DND-41 (cell line): ENCODE measurements at regions not wholly inside any gene's neighbourhood (a gene's known extent, or its start where the extent isn't known, plus 50 kb on each side); places are given as distances from the start of the nearest gene placed in this dataset.
A peak's percentile ranks its signal among the peaks of the same experiment; 100 is the strongest.
"Not testable (repeated sequence)": the region's sequence is repeated elsewhere in the genome, so short reads cannot be mapped to it uniquely, and the experiment has no call there.

Experiments used
- ATAC-seq: fragments of 200-7000 bp; cut with Tn5 transposase; 3 replicates; pipeline ENCODE4 v1.9.1; 2021; ENCODE audit warnings: low read depth; ENCODE audit not compliant: insufficient read depth
- DNase-seq: peaks from one replicate; pipeline ENCODE4 v3.0.0-alpha.2; 2020
- H2AFZ ChIP-seq: 2 replicates; pipeline ENCODE4 v1.6.0; 2012; ENCODE audit warnings: low read depth, low read length
- H3K27ac ChIP-seq: 2 replicates; pipeline ENCODE4 v1.5.1; 2012; ENCODE audit warnings: low read length, inconsistent platforms
- H3K27me3 ChIP-seq: fragments of 200-600 bp; sonication (generic); 2 replicates; pipeline ENCODE4 v1.6.0; 2012; ENCODE audit warnings: low read length, mild to moderate bottlenecking, inconsistent platforms; ENCODE audit not compliant: insufficient read depth, poor library complexity
- H3K36me3 ChIP-seq: 2 replicates; pipeline ENCODE4 v1.5.1; 2012; ENCODE audit warnings: low read length, inconsistent platforms; ENCODE audit not compliant: insufficient read depth
- H3K4me1 ChIP-seq: 2 replicates; pipeline ENCODE4 v1.5.1; 2012; ENCODE audit warnings: mild to moderate bottlenecking, low read length; ENCODE audit not compliant: insufficient read depth
- H3K4me2 ChIP-seq: 2 replicates; pipeline ENCODE4 v1.6.0; 2012; ENCODE audit warnings: mild to moderate bottlenecking, moderate library complexity, low read length, inconsistent platforms; ENCODE audit not compliant: insufficient read depth
- H3K4me3 ChIP-seq, 2 experiments: fragments of 200-600 bp in 1 of 2; shearing (Covaris generic) in 1 of 2; 2 replicates each; pipeline ENCODE4 v1.5.1; 2012 to 2016; ENCODE audit warnings: inconsistent platforms in 2 of 2, low read length in 2 of 2, mild to moderate bottlenecking in 2 of 2, low read depth in 1 of 2, moderate library complexity in 1 of 2
- H3K79me2 ChIP-seq: 2 replicates; pipeline ENCODE4 v1.6.0; 2012; ENCODE audit warnings: low read length, inconsistent platforms; ENCODE audit not compliant: insufficient read depth
- H3K9ac ChIP-seq: 2 replicates; pipeline ENCODE4 v1.6.0; 2012; ENCODE audit warnings: low read depth, mild to moderate bottlenecking, inconsistent platforms, low read length, moderate library complexity
- H3K9me3 ChIP-seq: 2 replicates; pipeline ENCODE4 v1.5.1; 2012; ENCODE audit warnings: low read length, moderate library complexity, mild to moderate bottlenecking, inconsistent platforms; ENCODE audit not compliant: insufficient read depth, severe bottlenecking
- H4K20me1 ChIP-seq: 2 replicates; pipeline ENCODE4 v1.6.0; 2012; ENCODE audit warnings: low read length; ENCODE audit not compliant: insufficient read depth
- TF ChIP-seq, protein P1 (sequence below): IDR thresholded peaks from 2 replicates; pipeline ENCODE4 v1.5.1; 2012; ENCODE audit warnings: borderline replicate concordance, low read length, moderate library complexity, mild to moderate bottlenecking; ENCODE audit not compliant: poor library complexity, severe bottlenecking; ENCODE audit errors: extremely low read depth

DNA sequence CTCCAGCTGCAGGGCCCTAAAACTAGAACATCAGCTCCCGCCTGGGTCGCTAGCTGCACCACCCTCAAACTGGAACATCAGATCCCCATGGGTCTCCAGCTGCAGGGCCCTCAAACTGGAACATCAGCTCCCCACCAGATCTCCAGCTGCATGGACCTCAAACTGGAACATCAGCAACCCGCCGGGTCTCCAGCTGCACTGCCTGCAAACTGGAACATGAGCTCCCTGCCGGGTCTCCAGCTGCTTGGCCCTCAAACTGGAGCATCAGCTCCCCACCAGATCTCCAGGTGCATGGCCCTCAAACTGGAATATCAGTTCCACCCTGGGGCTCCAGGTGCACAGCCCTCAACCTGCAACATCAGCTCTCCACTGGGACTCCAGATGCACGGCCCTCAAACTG, 82.7 kb downstream of the TFRC start:
- not testable (repeated sequence) for H3K4me1 ChIP-seq, H3K4me2 ChIP-seq, H3K9ac ChIP-seq, H4K20me1 ChIP-seq, H3K36me3 ChIP-seq, H2AFZ ChIP-seq, ATAC-seq, H3K9me3 ChIP-seq, DNase-seq, H3K4me3 ChIP-seq, H3K27ac ChIP-seq, H3K27me3 ChIP-seq, H3K79me2 ChIP-seq

DNA sequence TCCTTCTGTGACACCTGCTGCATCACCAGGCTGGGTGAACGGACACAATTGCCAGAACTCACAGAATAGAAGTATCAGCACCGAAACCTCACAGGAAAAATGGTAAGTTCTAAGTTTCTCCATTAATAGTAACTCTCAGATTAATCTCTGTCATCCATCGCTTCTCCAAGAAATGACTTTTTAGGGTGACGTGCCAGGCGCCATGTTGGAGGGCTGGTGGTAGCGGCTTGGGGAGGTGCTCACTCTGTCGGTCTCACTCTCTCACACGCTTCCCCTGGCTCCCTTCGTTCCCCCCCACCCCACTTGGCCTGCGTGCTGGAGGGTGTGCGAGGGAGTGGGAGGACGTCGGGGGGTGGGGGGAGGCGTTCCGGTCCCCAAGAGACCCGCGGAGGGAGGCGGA, 85.6 kb downstream of the TFRC start:
- not testable (repeated sequence) for H3K4me2 ChIP-seq, H4K20me1 ChIP-seq, H2AFZ ChIP-seq, H3K4me1 ChIP-seq, H3K4me3 ChIP-seq, H3K79me2 ChIP-seq, H3K27ac ChIP-seq, H3K36me3 ChIP-seq, DNase-seq, ATAC-seq, H3K9ac ChIP-seq, H3K9me3 ChIP-seq, H3K27me3 ChIP-seq

DNA sequence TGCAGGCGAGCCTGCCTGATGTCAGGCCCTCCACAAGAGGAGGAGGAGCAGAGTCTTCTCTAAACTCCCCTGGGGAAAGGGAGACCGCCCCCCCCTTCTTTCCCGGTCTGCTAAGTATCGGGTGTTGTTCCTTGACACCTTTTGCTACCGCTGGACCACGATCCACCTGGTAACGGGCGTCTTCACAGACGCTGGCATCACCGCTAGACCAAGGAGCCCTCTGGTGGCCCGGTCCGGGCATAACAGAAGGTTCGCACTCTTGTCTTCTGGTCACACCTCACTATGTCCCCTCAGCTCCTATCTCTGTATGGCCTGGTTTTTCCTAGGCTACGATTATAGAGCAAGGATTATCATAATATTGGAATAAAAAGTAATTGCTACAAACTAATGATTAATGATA, 86.0 kb upstream of the TNK2 start:
- not testable (repeated sequence) for H3K27me3 ChIP-seq, H3K4me1 ChIP-seq, H3K9ac ChIP-seq, H3K79me2 ChIP-seq, H2AFZ ChIP-seq, H4K20me1 ChIP-seq, H3K9me3 ChIP-seq, H3K27ac ChIP-seq, H3K4me2 ChIP-seq, H3K4me3 ChIP-seq, H3K36me3 ChIP-seq, ATAC-seq
- TF ChIP-seq, protein P1, sequence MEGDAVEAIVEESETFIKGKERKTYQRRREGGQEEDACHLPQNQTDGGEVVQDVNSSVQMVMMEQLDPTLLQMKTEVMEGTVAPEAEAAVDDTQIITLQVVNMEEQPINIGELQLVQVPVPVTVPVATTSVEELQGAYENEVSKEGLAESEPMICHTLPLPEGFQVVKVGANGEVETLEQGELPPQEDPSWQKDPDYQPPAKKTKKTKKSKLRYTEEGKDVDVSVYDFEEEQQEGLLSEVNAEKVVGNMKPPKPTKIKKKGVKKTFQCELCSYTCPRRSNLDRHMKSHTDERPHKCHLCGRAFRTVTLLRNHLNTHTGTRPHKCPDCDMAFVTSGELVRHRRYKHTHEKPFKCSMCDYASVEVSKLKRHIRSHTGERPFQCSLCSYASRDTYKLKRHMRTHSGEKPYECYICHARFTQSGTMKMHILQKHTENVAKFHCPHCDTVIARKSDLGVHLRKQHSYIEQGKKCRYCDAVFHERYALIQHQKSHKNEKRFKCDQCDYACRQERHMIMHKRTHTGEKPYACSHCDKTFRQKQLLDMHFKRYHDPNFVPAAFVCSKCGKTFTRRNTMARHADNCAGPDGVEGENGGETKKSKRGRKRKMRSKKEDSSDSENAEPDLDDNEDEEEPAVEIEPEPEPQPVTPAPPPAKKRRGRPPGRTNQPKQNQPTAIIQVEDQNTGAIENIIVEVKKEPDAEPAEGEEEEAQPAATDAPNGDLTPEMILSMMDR = peak; percentile 41
- DNase-seq = peak; percentile 54

DNA sequence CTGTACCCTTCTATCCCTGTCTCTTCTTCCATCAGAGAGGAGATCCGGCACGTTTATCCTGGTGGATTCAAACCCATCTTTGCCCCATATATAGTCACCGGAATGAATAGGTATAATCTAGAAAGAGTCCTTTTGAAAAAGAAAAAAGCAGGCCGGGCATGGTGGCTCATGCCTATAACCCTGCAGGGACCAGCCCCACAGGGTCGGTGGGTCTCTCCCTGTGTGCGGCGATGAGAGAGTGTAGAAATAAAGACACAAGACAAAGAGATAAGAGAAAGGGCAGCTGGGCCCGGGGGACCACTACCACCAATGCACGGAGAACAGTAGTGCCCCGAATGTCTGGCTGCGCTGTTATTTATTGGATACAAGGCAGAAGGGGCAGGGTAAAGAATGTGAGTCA, 85.3 kb upstream of the TNK2 start:
- not testable (repeated sequence) for H3K79me2 ChIP-seq, H3K4me3 ChIP-seq, H3K27me3 ChIP-seq, H3K4me2 ChIP-seq, H3K9ac ChIP-seq, H3K9me3 ChIP-seq, H4K20me1 ChIP-seq, DNase-seq, H3K36me3 ChIP-seq, H2AFZ ChIP-seq, H3K27ac ChIP-seq, ATAC-seq
- H3K4me1 ChIP-seq = peaks cover 12% of the 10 kb centered on the region

DNA sequence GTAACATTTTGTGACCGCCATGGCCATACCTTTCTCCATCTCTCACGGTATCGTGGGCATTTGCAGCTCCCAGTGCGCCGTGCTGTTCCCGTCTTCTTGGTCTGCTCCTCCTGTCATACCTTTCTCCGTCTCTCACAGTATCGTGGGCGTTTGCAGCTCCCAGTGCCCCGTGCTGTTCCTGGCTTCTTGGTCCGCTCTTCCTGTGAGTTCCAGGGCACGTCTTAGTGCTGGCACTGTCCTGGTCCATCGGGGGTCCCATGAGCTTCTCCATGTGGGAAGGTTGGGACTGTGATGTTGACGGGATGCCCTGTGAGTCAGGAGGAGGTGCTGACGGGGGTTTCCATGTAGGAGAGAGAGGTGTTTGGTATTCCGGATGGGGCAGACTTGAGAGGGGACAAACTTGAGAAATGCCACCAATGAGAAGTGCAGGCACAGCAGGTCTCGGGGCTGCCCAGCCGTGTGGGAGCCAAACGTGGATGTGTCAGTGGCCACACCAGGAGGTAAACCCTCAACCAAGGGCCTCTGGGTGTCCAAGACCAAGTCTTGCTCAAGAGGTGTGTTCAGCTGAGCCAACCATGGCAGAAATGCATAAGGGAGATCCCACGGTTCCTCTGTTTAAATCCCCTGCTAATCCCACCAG, 84.7 kb upstream of the TNK2 start:
- not testable (repeated sequence) for H2AFZ ChIP-seq, H3K27me3 ChIP-seq, DNase-seq, H3K9me3 ChIP-seq, H3K4me3 ChIP-seq, H3K4me2 ChIP-seq, H3K9ac ChIP-seq, H3K36me3 ChIP-seq, ATAC-seq, H3K27ac ChIP-seq, H4K20me1 ChIP-seq
- peaks cover 13% of the 10 kb centered on the region for H3K4me1 ChIP-seq
- H3K79me2 ChIP-seq = peaks cover 14% of the 10 kb centered on the region

DNA sequence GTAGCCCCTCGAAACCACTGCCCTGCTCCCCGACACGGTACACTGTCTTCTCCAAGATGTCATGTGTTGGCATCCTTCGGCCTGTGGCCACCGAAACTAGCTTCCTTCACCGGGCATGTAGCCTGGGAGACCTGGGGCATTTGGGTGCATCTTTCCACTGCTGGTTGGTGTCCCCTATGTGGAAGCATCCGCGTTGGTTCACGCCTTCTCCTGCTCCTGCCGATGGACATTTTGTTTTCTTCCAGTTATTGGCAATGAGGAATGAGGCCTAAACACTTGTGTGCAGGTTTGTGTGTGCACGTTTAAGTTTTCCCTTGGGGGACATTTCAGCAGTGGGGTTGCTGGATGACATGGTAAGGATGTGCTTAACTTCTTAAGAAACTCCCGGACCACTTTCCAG, 83.6 kb upstream of the TNK2 start:
- not testable (repeated sequence) for H3K36me3 ChIP-seq, H3K4me3 ChIP-seq, ATAC-seq, H3K27me3 ChIP-seq, H3K9ac ChIP-seq, H4K20me1 ChIP-seq, H2AFZ ChIP-seq, H3K9me3 ChIP-seq, H3K27ac ChIP-seq, DNase-seq, H3K4me2 ChIP-seq
- Histone ChIP-seq H3K4me1 (peaks cover 13% of the 10 kb centered on the region), H3K79me2 (peaks cover 18% of the 10 kb centered on the region)

DNA sequence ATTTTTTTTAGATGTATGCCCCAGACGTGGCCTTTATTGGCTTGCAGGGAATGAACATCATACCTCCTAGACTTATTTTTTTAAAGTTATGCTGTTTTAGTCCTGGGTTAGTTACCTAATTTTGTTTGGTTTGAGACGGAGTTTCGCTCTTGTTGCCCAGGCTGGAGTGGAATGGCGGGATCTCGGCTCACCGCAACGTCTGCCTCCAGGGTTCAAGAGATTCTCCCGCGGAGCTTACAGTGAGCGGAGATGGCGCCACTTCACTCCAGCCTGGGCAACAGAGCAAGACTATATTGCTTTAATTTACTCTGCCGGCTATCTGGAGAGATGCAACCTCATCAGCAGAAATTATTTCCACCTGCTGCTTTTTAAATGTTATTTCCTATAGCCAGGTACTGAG, 82.9 kb upstream of the TNK2 start:
- not testable (repeated sequence) for H3K9ac ChIP-seq, H3K36me3 ChIP-seq, H3K4me3 ChIP-seq, H3K27ac ChIP-seq, ATAC-seq, H3K9me3 ChIP-seq, DNase-seq, H2AFZ ChIP-seq, H4K20me1 ChIP-seq, H3K27me3 ChIP-seq
- Histone ChIP-seq H3K4me2 (peak overlapping the region; percentile 58), H3K4me1 (peaks cover 13% of the 10 kb centered on the region), H3K79me2 (peaks cover 22% of the 10 kb centered on the region)

DNA sequence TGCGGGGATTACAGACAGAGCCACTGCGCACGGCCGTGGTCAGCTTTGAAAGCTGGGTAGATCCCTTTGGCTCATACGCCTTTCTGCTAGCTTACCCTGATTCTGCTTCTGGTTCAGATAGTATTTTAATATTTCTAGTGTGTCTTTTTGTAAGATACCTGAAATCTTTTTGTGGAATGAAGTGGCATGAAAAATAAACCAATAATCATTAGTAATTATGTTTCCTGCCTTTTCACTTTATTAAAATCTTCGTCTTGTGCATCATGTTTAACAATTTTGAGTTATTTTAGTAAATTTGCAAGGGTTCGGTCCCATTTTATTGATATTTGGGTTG, 82.5 kb upstream of the TNK2 start:
- peak overlapping the region; percentile 59 to 77; a peak in 3 of 4 replicates for H3K4me3 ChIP-seq
- not testable (repeated sequence) for ATAC-seq, H3K9me3 ChIP-seq, H4K20me1 ChIP-seq, DNase-seq, H3K36me3 ChIP-seq, H3K27me3 ChIP-seq
- H2AFZ ChIP-seq = peak overlapping the region; percentile 75
- H3K4me2 ChIP-seq = peak overlapping the region; percentile 58
- peak overlapping the region; percentile 67 for H3K27ac ChIP-seq
- H3K9ac ChIP-seq = peak overlapping the region; percentile 90
- peaks cover 13% of the 10 kb centered on the region for H3K4me1 ChIP-seq
- peaks cover 22% of the 10 kb centered on the region for H3K79me2 ChIP-seq
